ENCODE measurements at regions not wholly inside any gene's neighbourhood (a gene's known extent, or its start where the extent isn't known, plus 50 kb on each side); places are given as distances from the start of the nearest gene placed in this dataset.

DNA sequence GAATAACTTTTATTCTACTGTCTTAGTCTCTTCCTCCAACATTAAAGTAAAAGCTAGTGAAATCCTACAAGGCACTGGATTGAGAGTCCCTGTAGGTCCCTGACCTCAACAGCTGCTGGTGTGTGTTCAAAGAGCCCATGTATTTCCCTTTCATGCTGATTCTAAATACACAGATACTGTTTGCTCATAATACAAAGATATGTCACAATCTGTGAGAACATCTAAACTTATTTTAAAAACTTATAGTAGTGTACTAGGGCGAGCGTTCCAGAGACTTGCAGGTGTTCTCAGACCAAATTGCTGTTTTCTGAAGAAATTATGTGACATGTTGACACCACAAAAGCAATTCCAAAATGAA is 145.9 kb upstream of the LIPC start:
- TF ChIP-seq CTCF (IDR thresholded peaks at IDR 0.05 in 2 of 3, conservative IDR thresholded peaks at IDR 0.05 in 1 of 3; ENCODE audit: borderline replicate concordance in 1 of 3, insufficient read depth in 1 of 3, low read depth in 2 of 3, low read length in 2 of 3) (no peak), POLR2AphosphoS5 (IDR thresholded peaks at IDR 0.05; ENCODE audit: low read depth, low read length) (no peak), POLR2A (IDR thresholded peaks at IDR 0.05; ENCODE audit: borderline replicate concordance, extremely low read depth, insufficient read depth, insufficient read length) (no peak), JUND (IDR thresholded peaks at IDR 0.05) (no peak), SP1 (IDR thresholded peaks at IDR 0.05; ENCODE audit: low read depth) (no peak), ZFX (IDR thresholded peaks at IDR 0.05) (no peak), REST (IDR thresholded peaks at IDR 0.05; ENCODE audit: low read depth) (no peak), EZH2phosphoT487 (IDR thresholded peaks at IDR 0.05; ENCODE audit: borderline replicate concordance) (no peak), FOSL1 (IDR thresholded peaks at IDR 0.05; ENCODE audit: low read depth) (no peak)
- TF ChIP-seq, protein P1, sequence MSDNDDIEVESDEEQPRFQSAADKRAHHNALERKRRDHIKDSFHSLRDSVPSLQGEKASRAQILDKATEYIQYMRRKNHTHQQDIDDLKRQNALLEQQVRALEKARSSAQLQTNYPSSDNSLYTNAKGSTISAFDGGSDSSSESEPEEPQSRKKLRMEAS (IDR thresholded peaks at IDR 0.05): no peak

Data from HCT116 (cell line).